ENCODE measurements at regions not wholly inside any gene's neighbourhood (a gene's known extent, or its start where the extent isn't known, plus 50 kb on each side); places are given as distances from the start of the nearest gene placed in this dataset.

DNA sequence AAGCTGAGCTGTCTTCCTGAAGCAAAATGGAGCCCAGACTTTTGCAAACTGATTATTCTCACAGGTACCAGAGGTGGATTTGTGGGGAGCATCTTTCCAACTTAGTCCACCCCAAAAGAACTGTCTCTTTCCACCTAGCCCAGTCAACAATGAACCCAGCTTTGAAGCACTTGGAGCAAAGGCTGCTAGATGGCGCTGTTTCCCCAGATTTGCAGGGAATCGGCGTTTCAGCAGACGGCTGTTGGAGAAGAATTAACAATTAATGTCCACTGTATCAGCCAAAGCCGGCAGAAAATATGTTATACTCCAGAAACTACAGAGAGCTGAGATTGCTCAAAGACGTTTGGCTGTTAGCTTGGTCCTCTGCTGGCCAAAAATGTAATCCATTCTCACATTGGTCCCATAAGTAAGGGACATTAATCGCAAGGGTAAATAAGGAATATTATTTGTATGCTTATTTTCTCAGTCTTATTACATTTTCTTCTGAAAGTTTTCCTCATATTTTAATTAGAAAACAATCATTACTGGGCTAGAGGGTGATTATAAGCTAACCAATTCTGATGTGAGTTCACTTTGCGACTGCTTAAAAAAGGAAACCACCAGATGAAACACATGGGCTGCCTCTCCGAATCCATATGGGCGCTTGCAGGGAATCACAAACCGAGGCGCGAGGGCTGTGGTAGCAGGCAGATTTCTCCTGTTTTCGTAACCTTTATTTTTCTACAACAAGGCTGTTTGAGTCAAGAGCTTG, 423.8 kb upstream of the MEX3C start:
- Histone ChIP-seq H3K27me3 (replicated peaks; ENCODE audit: insufficient read depth) (peaks cover 4% of the 10 kb centered on the region), H3K36me3 (no peaks in the 10 kb centered on the region), H3K4me1 (replicated peaks) (no peaks in the 10 kb centered on the region), H3K4me3 (no peak overlapping the region), H3K27ac (no peak overlapping the region), H3K9me3 (no peaks in the 10 kb centered on the region)
- no peak for DNase-seq (ENCODE audit: low spot score)
- 45% methylated on average over 14 of the region's 14 CpGs for WGBS
- no peak for TF ChIP-seq POLR2AphosphoS5 (IDR thresholded peaks at IDR 0.05)
- TF ChIP-seq, protein P1, sequence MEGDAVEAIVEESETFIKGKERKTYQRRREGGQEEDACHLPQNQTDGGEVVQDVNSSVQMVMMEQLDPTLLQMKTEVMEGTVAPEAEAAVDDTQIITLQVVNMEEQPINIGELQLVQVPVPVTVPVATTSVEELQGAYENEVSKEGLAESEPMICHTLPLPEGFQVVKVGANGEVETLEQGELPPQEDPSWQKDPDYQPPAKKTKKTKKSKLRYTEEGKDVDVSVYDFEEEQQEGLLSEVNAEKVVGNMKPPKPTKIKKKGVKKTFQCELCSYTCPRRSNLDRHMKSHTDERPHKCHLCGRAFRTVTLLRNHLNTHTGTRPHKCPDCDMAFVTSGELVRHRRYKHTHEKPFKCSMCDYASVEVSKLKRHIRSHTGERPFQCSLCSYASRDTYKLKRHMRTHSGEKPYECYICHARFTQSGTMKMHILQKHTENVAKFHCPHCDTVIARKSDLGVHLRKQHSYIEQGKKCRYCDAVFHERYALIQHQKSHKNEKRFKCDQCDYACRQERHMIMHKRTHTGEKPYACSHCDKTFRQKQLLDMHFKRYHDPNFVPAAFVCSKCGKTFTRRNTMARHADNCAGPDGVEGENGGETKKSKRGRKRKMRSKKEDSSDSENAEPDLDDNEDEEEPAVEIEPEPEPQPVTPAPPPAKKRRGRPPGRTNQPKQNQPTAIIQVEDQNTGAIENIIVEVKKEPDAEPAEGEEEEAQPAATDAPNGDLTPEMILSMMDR (IDR thresholded peaks at IDR 0.05) = peak in 2 of 4 experiments; percentile 16 to 21
- intact Hi-C loops (cut with DNase I) = no loop called here

DNA sequence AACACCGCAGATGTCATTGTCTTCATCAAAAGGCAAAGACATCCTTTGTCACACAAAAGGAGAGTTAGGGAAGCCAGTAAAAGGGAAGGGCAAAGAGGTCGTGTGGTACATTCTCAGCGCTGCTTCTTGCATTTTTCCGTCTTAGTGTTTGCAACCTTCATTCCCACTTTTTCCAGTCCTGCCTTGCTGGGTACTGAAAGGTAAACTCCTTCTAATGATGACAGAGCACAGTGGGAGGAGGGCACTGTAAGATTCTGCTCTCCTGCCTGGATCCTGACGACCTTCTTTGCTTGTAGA, 424.3 kb upstream of the MEX3C start:
- intact Hi-C loops (cut with DNase I) = no loop called here
- TF ChIP-seq POLR2A (IDR thresholded peaks at IDR 0.05) (no peak), POLR2AphosphoS5 (IDR thresholded peaks at IDR 0.05) (no peak)
- TF ChIP-seq, protein P1 (IDR thresholded peaks at IDR 0.05) = no peak
- 55% methylated on average over 5 of the region's 5 CpGs for WGBS

DNA sequence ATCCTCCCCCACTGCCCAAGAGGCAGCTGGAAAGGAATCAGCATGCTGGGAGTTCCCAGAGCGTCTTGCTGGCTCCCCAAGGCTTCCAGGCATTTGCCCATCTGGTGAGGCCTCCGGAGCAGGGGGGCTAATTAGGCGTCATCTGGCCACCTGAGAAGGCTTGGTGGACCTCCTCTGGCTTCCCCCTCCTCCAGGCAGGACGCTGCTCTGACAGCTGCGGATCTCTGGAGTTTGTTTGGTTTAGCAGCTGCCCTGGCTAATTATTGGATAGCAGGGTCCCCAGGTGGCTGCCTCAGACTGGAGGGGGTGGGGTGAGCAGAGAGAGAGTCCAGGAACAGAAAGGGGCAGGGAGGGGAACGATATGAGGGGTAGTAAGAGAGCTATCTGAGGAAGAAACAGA, 425.2 kb upstream of the MEX3C start:
- TF ChIP-seq POLR2A (IDR thresholded peaks at IDR 0.05) (no peak), POLR2AphosphoS5 (IDR thresholded peaks at IDR 0.05) (no peak)
- TF ChIP-seq, protein P1 (IDR thresholded peaks at IDR 0.05) = no peak
- intact Hi-C loops (cut with DNase I) = no loop called here
- Histone ChIP-seq H3K9me3 (no peaks in the 10 kb centered on the region), H3K4me3 (no peak overlapping the region), H3K4me1 (replicated peaks) (no peaks in the 10 kb centered on the region), H3K27me3 (replicated peaks; ENCODE audit: insufficient read depth) (peaks cover 4% of the 10 kb centered on the region), H3K36me3 (no peaks in the 10 kb centered on the region), H3K27ac (no peak overlapping the region)
- no peak for DNase-seq (ENCODE audit: low spot score)
- WGBS = 34% methylated on average over 6 of the region's 6 CpGs

More for the DNA sequence above, 424.3 kb upstream of the MEX3C start:
- DNase-seq (ENCODE audit: low spot score) = no peak
- Histone ChIP-seq H3K9me3 (no peaks in the 10 kb centered on the region), H3K27me3 (replicated peaks; ENCODE audit: insufficient read depth) (peaks cover 4% of the 10 kb centered on the region), H3K36me3 (no peaks in the 10 kb centered on the region), H3K4me3 (no peak overlapping the region), H3K27ac (no peak overlapping the region), H3K4me1 (replicated peaks) (no peaks in the 10 kb centered on the region)

DNA sequence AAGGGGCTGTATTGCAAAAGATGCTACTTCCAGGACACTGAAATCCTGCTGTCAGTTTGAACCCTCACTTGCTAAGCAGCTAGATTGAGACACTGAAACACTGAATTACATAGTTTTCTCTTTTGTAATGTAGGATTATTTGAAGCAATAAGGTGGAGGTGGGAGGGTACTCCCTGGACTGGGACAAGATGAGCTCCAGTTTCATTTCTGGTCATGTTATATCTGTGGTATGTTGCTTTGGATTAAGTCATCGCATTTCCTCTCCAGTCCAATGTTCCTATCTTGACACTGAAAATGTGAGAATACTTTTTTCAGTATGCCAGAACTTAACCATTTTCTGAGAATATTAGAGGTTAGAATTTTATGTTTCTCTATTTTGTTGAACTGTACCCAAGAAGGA, 426.2 kb upstream of the MEX3C start:
- Histone ChIP-seq H3K36me3 (no peaks in the 10 kb centered on the region), H3K4me1 (replicated peaks) (no peaks in the 10 kb centered on the region), H3K4me3 (no peak overlapping the region), H3K9me3 (no peaks in the 10 kb centered on the region), H3K27ac (no peak overlapping the region), H3K27me3 (replicated peaks; ENCODE audit: insufficient read depth) (peaks cover 4% of the 10 kb centered on the region)
- intact Hi-C loops (cut with DNase I) = no loop called here
- no peak for DNase-seq (ENCODE audit: low spot score)
- no peak for TF ChIP-seq POLR2A (IDR thresholded peaks at IDR 0.05)
- TF ChIP-seq, protein P1 (IDR thresholded peaks at IDR 0.05) = no peak
- 72% methylated on average over 1 of the region's 1 CpG for WGBS

DNA sequence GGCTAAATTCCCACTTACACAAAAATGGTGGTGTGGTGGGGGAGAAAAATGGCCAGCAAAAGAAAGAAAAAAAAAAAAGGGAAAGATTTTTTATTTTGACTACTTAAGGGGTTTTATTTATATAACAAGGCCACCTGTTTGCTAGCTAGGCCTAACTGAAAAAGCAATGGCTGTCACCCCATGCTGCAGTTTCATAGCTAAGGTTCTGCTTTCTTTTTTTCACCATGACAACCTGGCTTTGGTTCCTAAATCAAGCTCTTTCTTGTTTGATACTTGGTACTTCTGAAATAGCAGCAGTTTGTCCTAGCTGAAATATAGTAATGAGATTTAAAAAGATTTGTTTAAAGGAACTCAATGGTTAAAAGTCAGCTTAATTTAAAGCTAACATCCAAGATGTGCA, 433.2 kb upstream of the MEX3C start:
- no peaks in the 10 kb centered on the region for H3K9me3 ChIP-seq
- TF ChIP-seq, protein P1 (IDR thresholded peaks at IDR 0.05) = no peak
- no peak for TF ChIP-seq POLR2AphosphoS5 (IDR thresholded peaks at IDR 0.05)
- no peak overlapping the region for H3K27ac ChIP-seq
- intact Hi-C loops (cut with DNase I) = no loop called here
- H3K36me3 ChIP-seq = no peaks in the 10 kb centered on the region
- H3K4me1 ChIP-seq (replicated peaks) = no peaks in the 10 kb centered on the region
- H3K27me3 ChIP-seq (replicated peaks; ENCODE audit: insufficient read depth) = no peaks in the 10 kb centered on the region
- no peak for DNase-seq (ENCODE audit: low spot score)
- no peak overlapping the region for H3K4me3 ChIP-seq
